Colon (tissue), 2 donors: ENCODE measurements at regions not wholly inside any gene's neighbourhood (a gene's known extent, or its start where the extent isn't known, plus 50 kb on each side); places are given as distances from the start of the nearest gene placed in this dataset.
"Not testable (repeated sequence)": the region's sequence is repeated elsewhere in the genome, so short reads cannot be mapped to it uniquely, and the experiment has no call there.

ENCODE experiments used
- FAIRE-seq: peaks from 2 replicates; lab custom pipeline; 2012; peaks lifted over from hg19 to GRCh38; lab: Jason Lieb, UNC
- donor health status: control.
- donor health status: control.

GRCh38 chr14:82720431-82720830 lies 1186.8 kb upstream of the SEL1L start:
- FAIRE-seq: no peak

- no peak for FAIRE-seq
Measured at GRCh38 chr14:82720946-82721345, 1187.3 kb upstream of the SEL1L start.

- FAIRE-seq: no peak
Measured at GRCh38 chr14:82724316-82724715, 1190.7 kb upstream of the SEL1L start.

- FAIRE-seq: no peak
Measured at GRCh38 chr14:82725213-82725612, 1191.6 kb upstream of the SEL1L start.

- FAIRE-seq: no peak
Measured at GRCh38 chr14:82731526-82731925, 1197.9 kb upstream of the SEL1L start.

- FAIRE-seq: no peak
Measured at GRCh38 chr14:82740547-82740946, 1206.9 kb upstream of the SEL1L start.

- FAIRE-seq: no peak
Measured at GRCh38 chr14:82755476-82755875, 1221.8 kb upstream of the SEL1L start.

- FAIRE-seq: no peak
Measured at GRCh38 chr14:82755923-82756322, 1222.3 kb upstream of the SEL1L start.

GRCh38 chr14:82757776-82758175 lies 1224.1 kb upstream of the SEL1L start:
- FAIRE-seq: no peak

- no peak for FAIRE-seq
Measured at GRCh38 chr14:82759656-82760055, 1226.0 kb upstream of the SEL1L start.

- FAIRE-seq: no peak
Measured at GRCh38 chr14:82766123-82766522, 1232.5 kb upstream of the SEL1L start.

- no peak for FAIRE-seq
Measured at GRCh38 chr14:82766996-82767395, 1233.3 kb upstream of the SEL1L start.

- no peak for FAIRE-seq
Measured at GRCh38 chr14:82776958-82777357, 1243.3 kb upstream of the SEL1L start.

- FAIRE-seq: no peak
Measured at GRCh38 chr14:82778008-82778590, 1244.4 kb upstream of the SEL1L start.

GRCh38 chr14:82778601-82779000 lies 1244.9 kb upstream of the SEL1L start:
- FAIRE-seq: no peak

GRCh38 chr14:82779301-82779700 lies 1245.6 kb upstream of the SEL1L start:
- no peak for FAIRE-seq

GRCh38 chr14:82785756-82786482 lies 1252.3 kb upstream of the SEL1L start:
- no peak for FAIRE-seq

- no peak for FAIRE-seq
Measured at GRCh38 chr14:82786483-82786880, 1252.8 kb upstream of the SEL1L start.

GRCh38 chr14:82796086-82796485 lies 1262.4 kb upstream of the SEL1L start:
- no peak for FAIRE-seq

- no peak for FAIRE-seq
Measured at GRCh38 chr14:82798276-82798675, 1264.6 kb upstream of the SEL1L start.

GRCh38 chr14:82805892-82806825 lies 1272.5 kb upstream of the SEL1L start:
- FAIRE-seq: no peak

- FAIRE-seq: no peak
Measured at GRCh38 chr14:82811246-82811645, 1277.6 kb upstream of the SEL1L start.

GRCh38 chr14:82814339-82814738 lies 1280.7 kb upstream of the SEL1L start:
- not testable (repeated sequence) for FAIRE-seq
